ENCODE measurements at regions not wholly inside any gene's neighbourhood (a gene's known extent, or its start where the extent isn't known, plus 50 kb on each side); places are given as distances from the start of the nearest gene placed in this dataset.

DNA sequence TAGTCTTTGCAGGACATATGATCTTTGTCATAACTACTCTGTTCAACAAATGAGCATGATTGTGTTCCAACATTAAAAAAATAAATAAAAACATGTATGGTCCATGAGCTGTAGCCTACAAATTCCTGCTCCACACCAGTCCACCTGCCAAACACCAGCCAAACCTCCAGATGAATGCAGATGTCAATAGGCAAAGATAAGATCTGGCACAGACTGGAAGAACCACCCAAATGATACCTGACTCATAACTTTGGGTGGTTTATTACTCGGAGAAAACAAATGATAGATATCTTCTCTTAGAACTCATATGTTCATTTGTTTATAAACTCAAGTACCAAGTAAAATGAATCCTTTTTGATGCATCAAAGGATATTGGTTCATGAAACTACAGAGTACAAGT is 425.1 kb downstream of the GBA3 start:
- Histone ChIP-seq H3K9me1 (ENCODE audit: control insufficient read depth, insufficient read depth, low read length) (no peaks in the 10 kb centered on the region), H3K79me2 (ENCODE audit: control insufficient read depth, insufficient read depth, low read length) (no peaks in the 10 kb centered on the region), H3K36me3 (ENCODE audit: control insufficient read depth, insufficient read depth, low read length) (peaks cover 10% of the 10 kb centered on the region; the same call in 1 of the 3 replicates), H3K4me2 (ENCODE audit: insufficient read depth, low read length) (no peak overlapping the region), H3K9me3 (replicated peaks; ENCODE audit: control insufficient read depth, insufficient read depth, low read depth, low read length) (no peaks in the 10 kb centered on the region), H2AFZ (ENCODE audit: low read depth, low read length) (no peak overlapping the region), H3K4me1 (replicated peaks in 1 of 2; ENCODE audit: control insufficient read depth in 2 of 2, insufficient read depth in 2 of 2, low read length in 2 of 2) (no peaks in the 10 kb centered on the region), H3K4me3 (no peak overlapping the region), H3K9ac (ENCODE audit: insufficient read depth in 1 of 2, low read depth in 2 of 2, low read length in 2 of 2) (no peak overlapping the region), H3K27ac (ENCODE audit: extremely low read depth, low read depth, low read length) (no peak overlapping the region), H3K27me3 (ENCODE audit: control insufficient read depth in 2 of 2, insufficient read depth in 2 of 2, low read length in 2 of 2) (no peaks in the 10 kb centered on the region), H4K20me1 (replicated peaks; ENCODE audit: control insufficient read depth, insufficient read depth, low read length) (no peaks in the 10 kb centered on the region)
- TF ChIP-seq TAF7 (tag; IDR thresholded peaks at IDR 0.05) (no peak), PTRF (tag; IDR thresholded peaks at IDR 0.05) (no peak)
- FAIRE-seq (no peak), DNase-seq (ENCODE audit: extremely low read depth in 1 of 4, low spot score in 3 of 4) (no peak), ATAC-seq (no peak)
- intact Hi-C loops (cut with micrococcal nuclease): no loop called here
- in situ Hi-C loops (cut with MboI): no loop called here
- no TSS peak for BruUV-seq (replicated peaks)
- CTCF ChIA-PET (ENCODE audit: low intra/inter-chr PET ratio): interaction anchor here (0.6 kb wide), 1 partner anchor 1715 kb away, joined by 4 read pairs; no protein-coding TSS in a partner anchor
- WGBS (ENCODE audit: insufficient coverage, low coverage, missing lambda C conversion rate): 9% methylated on average over 1 of the region's 1 CpG
- POLR2A ChIA-PET: no interaction called here

DNA sequence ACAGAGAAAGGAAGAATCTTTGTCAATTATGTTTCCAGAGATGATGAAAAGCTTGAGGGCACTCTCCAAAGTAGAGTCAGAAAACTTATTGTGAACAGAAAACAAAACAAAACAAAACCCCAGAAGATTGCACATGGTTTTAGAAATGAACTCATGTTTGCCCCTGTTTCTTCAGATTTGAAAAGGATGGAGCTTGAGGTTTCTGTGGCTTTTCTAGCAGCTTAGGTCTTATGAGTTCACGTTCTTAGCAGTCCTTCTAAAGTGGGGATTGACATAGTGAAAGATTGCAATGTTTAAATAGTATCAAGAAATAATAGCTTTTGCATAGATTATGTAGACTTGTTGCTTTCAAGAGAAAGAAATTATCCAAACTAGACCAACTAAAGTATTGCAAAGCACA is 421.8 kb downstream of the GBA3 start:
- no peak for ATAC-seq
- 0 out of 3 replicates have a peak, but pooled peaks cover 3% of the 10 kb centered on the region for H3K36me3 ChIP-seq (ENCODE audit: control insufficient read depth, insufficient read depth, low read length)
- H4K20me1 ChIP-seq (replicated peaks; ENCODE audit: control insufficient read depth, insufficient read depth, low read length): no peaks in the 10 kb centered on the region
- H3K79me2 ChIP-seq (ENCODE audit: control insufficient read depth, insufficient read depth, low read length): no peaks in the 10 kb centered on the region
- no peak for FAIRE-seq
- H3K9ac ChIP-seq (ENCODE audit: insufficient read depth in 1 of 2, low read depth in 2 of 2, low read length in 2 of 2): no peak overlapping the region
- no peak for DNase-seq (ENCODE audit: extremely low read depth in 1 of 4, low spot score in 3 of 4)
- ChIA-PET POLR2A (no interaction called here), CTCF (ENCODE audit: low intra/inter-chr PET ratio) (no interaction called here)
- BruUV-seq (replicated peaks): no TSS peak
- WGBS (ENCODE audit: insufficient coverage, low coverage, missing lambda C conversion rate): 17% methylated on average over 1 of the region's 1 CpG
- no peak overlapping the region for H3K4me2 ChIP-seq (ENCODE audit: insufficient read depth, low read length)
- H3K9me1 ChIP-seq (ENCODE audit: control insufficient read depth, insufficient read depth, low read length): no peaks in the 10 kb centered on the region
- in situ Hi-C loops (cut with MboI): no loop called here
- H3K9me3 ChIP-seq (replicated peaks; ENCODE audit: control insufficient read depth, insufficient read depth, low read depth, low read length): no peaks in the 10 kb centered on the region
- intact Hi-C loops (cut with micrococcal nuclease): no loop called here
- no peaks in the 10 kb centered on the region for H3K27me3 ChIP-seq (ENCODE audit: control insufficient read depth in 2 of 2, insufficient read depth in 2 of 2, low read length in 2 of 2)
- H3K4me1 ChIP-seq (replicated peaks in 1 of 2; ENCODE audit: control insufficient read depth in 2 of 2, insufficient read depth in 2 of 2, low read length in 2 of 2): no peaks in the 10 kb centered on the region
- no peak overlapping the region for H3K4me3 ChIP-seq
- H3K27ac ChIP-seq (ENCODE audit: extremely low read depth, low read depth, low read length): no peak overlapping the region
- H2AFZ ChIP-seq (ENCODE audit: low read depth, low read length): no peak overlapping the region
- TF ChIP-seq ZNF444 (CRISPR knock-in tag; IDR thresholded peaks at IDR 0.05) (no peak), STAT5B (CRISPR knock-in tag; IDR thresholded peaks at IDR 0.05) (no peak), ZNF143 (CRISPR knock-in tag; IDR thresholded peaks at IDR 0.05) (no peak), TRIM24 (IDR thresholded peaks at IDR 0.05) (no peak), ZNF184 (CRISPR knock-in tag; IDR thresholded peaks at IDR 0.05) (no peak), RBM25 (IDR thresholded peaks at IDR 0.05; ENCODE audit: low read depth, low read length, severe bottlenecking) (no peak), FOXK1 (CRISPR knock-in tag; IDR thresholded peaks at IDR 0.05; ENCODE audit: borderline replicate concordance) (no peak), ZNF311 (CRISPR knock-in tag; IDR thresholded peaks at IDR 0.05) (no peak), DDX20 (tag; IDR thresholded peaks at IDR 0.05; ENCODE audit: low read depth) (no peak), RBM22 (IDR thresholded peaks at IDR 0.05; ENCODE audit: low read depth, low read length, poor library complexity, severe bottlenecking) (no peak)
- TF ChIP-seq, protein P1, sequence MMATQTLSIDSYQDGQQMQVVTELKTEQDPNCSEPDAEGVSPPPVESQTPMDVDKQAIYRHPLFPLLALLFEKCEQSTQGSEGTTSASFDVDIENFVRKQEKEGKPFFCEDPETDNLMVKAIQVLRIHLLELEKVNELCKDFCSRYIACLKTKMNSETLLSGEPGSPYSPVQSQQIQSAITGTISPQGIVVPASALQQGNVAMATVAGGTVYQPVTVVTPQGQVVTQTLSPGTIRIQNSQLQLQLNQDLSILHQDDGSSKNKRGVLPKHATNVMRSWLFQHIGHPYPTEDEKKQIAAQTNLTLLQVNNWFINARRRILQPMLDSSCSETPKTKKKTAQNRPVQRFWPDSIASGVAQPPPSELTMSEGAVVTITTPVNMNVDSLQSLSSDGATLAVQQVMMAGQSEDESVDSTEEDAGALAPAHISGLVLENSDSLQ (IDR thresholded peaks at IDR 0.05): no peak
- TF ChIP-seq, protein P2, sequence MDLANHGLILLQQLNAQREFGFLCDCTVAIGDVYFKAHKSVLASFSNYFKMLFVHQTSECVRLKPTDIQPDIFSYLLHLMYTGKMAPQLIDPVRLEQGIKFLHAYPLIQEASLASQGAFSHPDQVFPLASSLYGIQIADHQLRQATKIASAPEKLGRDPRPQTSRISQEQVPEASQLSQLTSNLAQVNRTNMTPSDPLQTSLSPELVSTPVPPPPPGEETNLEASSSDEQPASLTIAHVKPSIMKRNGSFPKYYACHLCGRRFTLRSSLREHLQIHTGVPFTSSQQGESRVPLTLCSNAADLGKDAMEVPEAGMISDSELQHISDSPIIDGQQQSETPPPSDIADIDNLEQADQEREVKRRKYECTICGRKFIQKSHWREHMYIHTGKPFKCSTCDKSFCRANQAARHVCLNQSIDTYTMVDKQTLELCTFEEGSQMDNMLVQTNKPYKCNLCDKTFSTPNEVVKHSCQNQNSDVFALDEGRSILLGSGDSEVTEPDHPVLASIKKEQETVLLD (IDR thresholded peaks at IDR 0.05): no peak
- TF ChIP-seq, protein P3, sequence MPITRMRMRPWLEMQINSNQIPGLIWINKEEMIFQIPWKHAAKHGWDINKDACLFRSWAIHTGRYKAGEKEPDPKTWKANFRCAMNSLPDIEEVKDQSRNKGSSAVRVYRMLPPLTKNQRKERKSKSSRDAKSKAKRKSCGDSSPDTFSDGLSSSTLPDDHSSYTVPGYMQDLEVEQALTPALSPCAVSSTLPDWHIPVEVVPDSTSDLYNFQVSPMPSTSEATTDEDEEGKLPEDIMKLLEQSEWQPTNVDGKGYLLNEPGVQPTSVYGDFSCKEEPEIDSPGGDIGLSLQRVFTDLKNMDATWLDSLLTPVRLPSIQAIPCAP (CRISPR knock-in tag; IDR thresholded peaks at IDR 0.05; ENCODE audit: borderline replicate concordance): no peak

Measured in K562 (cell line).